H9 (cell line): ENCODE measurements at regions not wholly inside any gene's neighbourhood (a gene's known extent, or its start where the extent isn't known, plus 50 kb on each side); places are given as distances from the start of the nearest gene placed in this dataset.

Experiments
- DNase-seq: peaks from one replicate; pipeline ENCODE4 v3.0.0-alpha.2; 2017
- H2AFZ ChIP-seq: one replicate; pipeline ENCODE4 v1.6.1; 2013; ENCODE audit warnings: mild to moderate bottlenecking, low read length, control low read depth, moderate library complexity
- H2AK5ac ChIP-seq: 2 replicates; pipeline ENCODE4 v1.6.1; 2013; ENCODE audit warnings: low read length, control low read depth, mixed read lengths; ENCODE audit not compliant: insufficient read length
- H2BK120ac ChIP-seq: one replicate; pipeline ENCODE4 v1.6.1; 2013; ENCODE audit warnings: low read depth, mild to moderate bottlenecking, low read length, control low read depth, inconsistent platforms; ENCODE audit not compliant: poor library complexity, severe bottlenecking
- H2BK12ac ChIP-seq: 2 replicates; pipeline ENCODE4 v1.6.1; 2013; ENCODE audit warnings: low read length, control low read depth, mixed read lengths, low read depth; ENCODE audit not compliant: insufficient read length
- H2BK15ac ChIP-seq: 2 replicates; pipeline ENCODE4 v1.6.1; 2013; ENCODE audit warnings: low read depth, low read length, control low read depth
- H2BK20ac ChIP-seq: one replicate; pipeline ENCODE4 v1.6.1; 2013; ENCODE audit warnings: low read depth, mild to moderate bottlenecking, low read length, control low read depth, inconsistent platforms; ENCODE audit not compliant: poor library complexity, severe bottlenecking
- H2BK5ac ChIP-seq: 2 replicates; pipeline ENCODE4 v1.6.1; 2013; ENCODE audit warnings: low read length, control low read depth, mixed read lengths; ENCODE audit not compliant: insufficient read length
- H3K14ac ChIP-seq: 2 replicates; pipeline ENCODE4 v1.6.1; 2013; ENCODE audit warnings: low read length, control low read depth; ENCODE audit not compliant: insufficient read depth
- H3K18ac ChIP-seq: 2 replicates; pipeline ENCODE4 v1.6.1; 2013; ENCODE audit warnings: low read depth, mild to moderate bottlenecking, mixed read lengths, low read length, control low read depth; ENCODE audit not compliant: insufficient read length
- H3K23ac ChIP-seq: 2 replicates; pipeline ENCODE4 v1.6.1; 2013; ENCODE audit warnings: low read length, control low read depth, mixed read lengths, low read depth; ENCODE audit not compliant: insufficient read length
- H3K23me2 ChIP-seq: 2 replicates; pipeline ENCODE4 v1.6.1; 2013; ENCODE audit warnings: low read depth, mild to moderate bottlenecking, mixed read lengths, low read length, control low read depth; ENCODE audit not compliant: insufficient read length, poor library complexity, severe bottlenecking
- H3K27ac ChIP-seq: 2 replicates; pipeline ENCODE4 v1.5.1; 2013; ENCODE audit warnings: low read length, control low read depth, mixed read lengths, low read depth; ENCODE audit not compliant: insufficient read length
- H3K27me3 ChIP-seq: 2 replicates; pipeline ENCODE4 v1.6.1; 2013; ENCODE audit warnings: low read length, control low read depth, inconsistent platforms; ENCODE audit not compliant: insufficient read depth
- H3K4ac ChIP-seq: 2 replicates; pipeline ENCODE4 v1.6.1; 2013; ENCODE audit warnings: low read depth, mild to moderate bottlenecking, control low read depth, inconsistent platforms, low read length, moderate library complexity
- H3K4me1 ChIP-seq: 2 replicates; pipeline ENCODE4 v1.6.1; 2013; ENCODE audit warnings: low read length, control low read depth, inconsistent platforms; ENCODE audit not compliant: insufficient read depth
- H3K4me2 ChIP-seq: 2 replicates; pipeline ENCODE4 v1.6.1; 2013; ENCODE audit warnings: low read length, control low read depth, mixed read lengths; ENCODE audit not compliant: insufficient read length, insufficient read depth
- H3K56ac ChIP-seq: 2 replicates; pipeline ENCODE4 v1.6.1; 2013; ENCODE audit warnings: low read depth, mild to moderate bottlenecking, mixed read lengths, low read length, control low read depth; ENCODE audit not compliant: insufficient read length
- H3K79me1 ChIP-seq: 2 replicates; pipeline ENCODE4 v1.6.1; 2013; ENCODE audit warnings: low read depth, mild to moderate bottlenecking, moderate library complexity, low read length, control low read depth, inconsistent platforms; ENCODE audit not compliant: insufficient read depth, poor library complexity, severe bottlenecking
- H3K79me2 ChIP-seq: 2 replicates; pipeline ENCODE4 v1.6.1; 2013; ENCODE audit warnings: low read length, control low read depth, inconsistent platforms; ENCODE audit not compliant: insufficient read depth
- H3K9ac ChIP-seq: 2 replicates; pipeline ENCODE4 v1.6.1; 2013; ENCODE audit warnings: low read length, control low read depth, mixed read lengths; ENCODE audit not compliant: insufficient read length; ENCODE audit errors: extremely low read depth
- H3K9me3 ChIP-seq: one replicate; pipeline ENCODE4 v1.6.1; 2013; ENCODE audit warnings: low read depth, low read length, inconsistent platforms; ENCODE audit not compliant: control insufficient read depth
- H3T11ph ChIP-seq: one replicate; pipeline ENCODE4 v1.6.1; 2013; ENCODE audit warnings: mild to moderate bottlenecking, low read length, control low read depth, inconsistent platforms
- H4K20me1 ChIP-seq: one replicate; pipeline ENCODE4 v1.6.1; 2013; ENCODE audit not compliant: control insufficient read depth, insufficient read length, insufficient read depth
- H4K5ac ChIP-seq: 2 replicates; pipeline ENCODE4 v1.6.1; 2013; ENCODE audit warnings: low read depth, mild to moderate bottlenecking, mixed read lengths, low read length, control low read depth; ENCODE audit not compliant: insufficient read length
- H4K8ac ChIP-seq: replicated peaks from 2 replicates; pipeline ENCODE4 v1.6.1; 2013; ENCODE audit warnings: low read length, control low read depth, mixed read lengths, low read depth; ENCODE audit not compliant: insufficient read length
- H4K91ac ChIP-seq: 2 replicates; pipeline ENCODE4 v1.6.1; 2013; ENCODE audit warnings: low read depth, mild to moderate bottlenecking, moderate library complexity, mixed read lengths, low read length, control low read depth; ENCODE audit not compliant: insufficient read length
- H3K27ac Mint-ChIP-seq, 3 experiments: 2 replicates in 2 of 3; 3 replicates in 1 of 3; pipeline ENCODE4 v1.8.0; 2020 to 2021; ENCODE audit warnings: mixed read lengths in 3 of 3, mild to moderate bottlenecking in 1 of 3, moderate library complexity in 1 of 3
- H3K27me3 Mint-ChIP-seq: 2 replicates; pipeline ENCODE4 v1.8.0; 2021; ENCODE audit warnings: low read depth, mild to moderate bottlenecking, moderate library complexity, mixed read lengths
- H3K36me3 Mint-ChIP-seq, 3 experiments: 2 replicates in 2 of 3; 3 replicates in 1 of 3; pipeline ENCODE4 v1.8.0; 2020 to 2021; ENCODE audit warnings: low read depth in 3 of 3, mixed read lengths in 3 of 3; ENCODE audit not compliant: insufficient read depth in 1 of 3
- H3K4me1 Mint-ChIP-seq, 2 experiments: 2 replicates each; pipeline ENCODE4 v1.8.0; 2020; ENCODE audit warnings: mixed read lengths in 2 of 2
- H3K4me3 Mint-ChIP-seq, 2 experiments: 2 replicates in 1 of 2; 3 replicates in 1 of 2; pipeline ENCODE4 v1.8.0; 2020 to 2021; ENCODE audit warnings: mild to moderate bottlenecking in 2 of 2, mixed read lengths in 2 of 2, moderate library complexity in 1 of 2
- H3K9me3 Mint-ChIP-seq, 2 experiments: 2 replicates in 1 of 2; 3 replicates in 1 of 2; pipeline ENCODE4 v1.8.0; 2020; ENCODE audit warnings: mild to moderate bottlenecking in 2 of 2, mixed read lengths in 2 of 2, moderate library complexity in 1 of 2
- WGBS: extraction: QIAGEN DNeasy Blood & Tissue Kit; methylation state at CpG from one replicate; pipeline ENCODE4 v1.1.7; 2013; ENCODE audit warnings: missing lambda C conversion rate, low lambda C conversion rate, mixed read lengths; ENCODE audit not compliant: insufficient read length; ENCODE audit errors: extremely low coverage; 5-methylcytosine and 5-hydroxymethylcytosine counted together
- TF ChIP-seq, protein P1 (sequence below): fragments of 200-600 bp; sonication (generic); conservative IDR thresholded peaks from 3 replicates; pipeline ENCODE4 v1.8.0; 2021; ENCODE audit warnings: antibody characterized with exemption, mild to moderate bottlenecking

- Histone ChIP-seq H2AK5ac (no peak overlapping the region), H3K9me3 (no peaks in the 10 kb centered on the region), H3K23ac (no peak overlapping the region), H3K27ac (no peak overlapping the region), H3K23me2 (no peaks in the 10 kb centered on the region), H3K27me3 (no peaks in the 10 kb centered on the region), H3K56ac (no peak overlapping the region), H2AFZ (no peak overlapping the region), H2BK15ac (no peak overlapping the region), H3K4me1 (no peaks in the 10 kb centered on the region), H3K4ac (no peak overlapping the region), H4K20me1 (no peaks in the 10 kb centered on the region), H3K79me2 (no peaks in the 10 kb centered on the region), H2BK5ac (no peak overlapping the region), H4K91ac (no peak overlapping the region), H2BK20ac (no peak overlapping the region), H2BK120ac (no peak overlapping the region), H3K9ac (no peak overlapping the region), H4K5ac (no peak overlapping the region), H3K79me1 (no peaks in the 10 kb centered on the region), H4K8ac (no peak overlapping the region), H3T11ph (no peak overlapping the region), H3K18ac (no peak overlapping the region), H2BK12ac (no peak overlapping the region), H3K4me2 (no peak overlapping the region), H3K14ac (no peak overlapping the region)
- Mint-ChIP-seq H3K4me3 (no peak overlapping the region), H3K27ac (no peak overlapping the region), H3K36me3 (no peaks in the 10 kb centered on the region), H3K4me1 (peaks cover 0 to 3% of the 10 kb centered on the region in 2 experiments; a peak in 1 of 4 replicates), H3K9me3 (no peaks in the 10 kb centered on the region), H3K27me3 (no peaks in the 10 kb centered on the region)
- TF ChIP-seq, protein P1, sequence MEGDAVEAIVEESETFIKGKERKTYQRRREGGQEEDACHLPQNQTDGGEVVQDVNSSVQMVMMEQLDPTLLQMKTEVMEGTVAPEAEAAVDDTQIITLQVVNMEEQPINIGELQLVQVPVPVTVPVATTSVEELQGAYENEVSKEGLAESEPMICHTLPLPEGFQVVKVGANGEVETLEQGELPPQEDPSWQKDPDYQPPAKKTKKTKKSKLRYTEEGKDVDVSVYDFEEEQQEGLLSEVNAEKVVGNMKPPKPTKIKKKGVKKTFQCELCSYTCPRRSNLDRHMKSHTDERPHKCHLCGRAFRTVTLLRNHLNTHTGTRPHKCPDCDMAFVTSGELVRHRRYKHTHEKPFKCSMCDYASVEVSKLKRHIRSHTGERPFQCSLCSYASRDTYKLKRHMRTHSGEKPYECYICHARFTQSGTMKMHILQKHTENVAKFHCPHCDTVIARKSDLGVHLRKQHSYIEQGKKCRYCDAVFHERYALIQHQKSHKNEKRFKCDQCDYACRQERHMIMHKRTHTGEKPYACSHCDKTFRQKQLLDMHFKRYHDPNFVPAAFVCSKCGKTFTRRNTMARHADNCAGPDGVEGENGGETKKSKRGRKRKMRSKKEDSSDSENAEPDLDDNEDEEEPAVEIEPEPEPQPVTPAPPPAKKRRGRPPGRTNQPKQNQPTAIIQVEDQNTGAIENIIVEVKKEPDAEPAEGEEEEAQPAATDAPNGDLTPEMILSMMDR = no peak
- WGBS = no CpG with 5 or more reads among the region's 1 CpG
- no peak for DNase-seq
These were observed 137.3 kb upstream of the GOLIM4 start for GRCh38 chr3:168233001-168233400.
